K562 (cell line): ENCODE measurements at regions not wholly inside any gene's neighbourhood (a gene's known extent, or its start where the extent isn't known, plus 50 kb on each side); places are given as distances from the start of the nearest gene placed in this dataset.

Source experiments
- ATAC-seq: fragments of 200-7000 bp; cut with Tn5 transposase; 3 replicates; pipeline ENCODE4 v1.9.1; 2020; ENCODE audit warnings: moderate library complexity
- BruUV-seq: library from RNA; stranded (reverse); fragments of 400-500 nt; replicated peaks from 2 replicates; lab custom pipeline; 2021; lab: Mats Ljungman, UMichigan
- CTCF ChIA-PET: fragments of 300-600 bp; formaldehyde crosslinking; extraction: SDS; loops from one replicate; lab custom pipeline; 2021; ENCODE audit warnings: low intra/inter-chr PET ratio; lab: Yijun Ruan, JAX
- POLR2A ChIA-PET: fragments of 300-600, 350-650 bp; sonication (Branson Sonifier 250); formaldehyde crosslinking; extraction: SDS; loops from one replicate; lab custom pipeline; 2021; ENCODE audit warnings: antibody characterized with exemption, inconsistent platforms; lab: Yijun Ruan, JAX
- DNase-seq, 4 experiments: peaks; one replicate each; pipeline versions ENCODE4 v3.0.0 to v3.0.0-alpha.2; 2011 to 2018; ENCODE audit warnings: low spot score in 3 of 4, mixed read lengths in 3 of 4; ENCODE audit errors: extremely low read depth in 1 of 4
- FAIRE-seq: peaks from 2 replicates; lab custom pipeline; 2011; peaks lifted over from hg19 to GRCh38; lab: Jason Lieb, UNC
- H2AFZ ChIP-seq: 2 replicates; pipeline ENCODE4 v1.6.0; 2011; ENCODE audit warnings: low read depth, low read length, control low read depth, inconsistent platforms
- H3K27ac ChIP-seq: fragments of 200-600 bp; 3 replicates; pipeline ENCODE4 v1.8.0; 2011; ENCODE audit warnings: low read depth, mild to moderate bottlenecking, control low read depth, inconsistent platforms, low read length, moderate library complexity, mixed read lengths; ENCODE audit errors: extremely low read depth
- H3K27me3 ChIP-seq, 2 experiments: fragments of 300-600 bp in 1 of 2; 2 replicates in 1 of 2; 3 replicates in 1 of 2; pipeline versions ENCODE4 v1.6.0 to v1.8.0; 2011; ENCODE audit warnings: inconsistent platforms in 2 of 2, low read length in 2 of 2, mild to moderate bottlenecking in 1 of 2, mixed read lengths in 1 of 2, moderate library complexity in 1 of 2; ENCODE audit not compliant: control insufficient read depth in 2 of 2, insufficient read depth in 2 of 2
- H3K36me3 ChIP-seq: fragments of 300-600 bp; 3 replicates; pipeline ENCODE4 v1.8.0; 2011; ENCODE audit warnings: mild to moderate bottlenecking, low read length, inconsistent platforms; ENCODE audit not compliant: control insufficient read depth, insufficient read depth
- H3K4me1 ChIP-seq, 2 experiments: fragments of 200-600 bp in 1 of 2; replicated peaks in 1 of 2; 2 replicates in 1 of 2; 3 replicates in 1 of 2; pipeline versions ENCODE4 v1.5.1 to v1.8.0; 2011; ENCODE audit warnings: inconsistent platforms in 2 of 2, low read length in 2 of 2, mild to moderate bottlenecking in 1 of 2, mixed read lengths in 1 of 2, moderate library complexity in 1 of 2; ENCODE audit not compliant: control insufficient read depth in 2 of 2, insufficient read depth in 2 of 2
- H3K4me2 ChIP-seq: 2 replicates; pipeline ENCODE4 v1.6.1; 2011; ENCODE audit warnings: low read length, control low read depth, inconsistent platforms, mixed read lengths; ENCODE audit not compliant: insufficient read depth
- H3K4me3 ChIP-seq: fragments of 200-600 bp; sonication (generic), shearing (Covaris generic); 2 replicates; pipeline ENCODE4 v1.5.1; 2016; ENCODE audit warnings: control low read depth, inconsistent platforms
- H3K79me2 ChIP-seq: fragments of 200-600 bp; 3 replicates; pipeline ENCODE4 v1.8.0; 2011; ENCODE audit warnings: low read length, inconsistent platforms; ENCODE audit not compliant: control insufficient read depth, insufficient read depth
- H3K9ac ChIP-seq, 2 experiments: 2 replicates each; pipeline versions ENCODE4 v1.6.0 to v1.6.1; 2011; ENCODE audit warnings: low read depth in 2 of 2, low read length in 2 of 2, control low read depth in 1 of 2, inconsistent platforms in 1 of 2, mild to moderate bottlenecking in 1 of 2, mixed read lengths in 1 of 2; ENCODE audit not compliant: insufficient read depth in 1 of 2
- H3K9me1 ChIP-seq: one replicate; pipeline ENCODE4 v1.6.0; 2011; ENCODE audit warnings: inconsistent platforms, mild to moderate bottlenecking, low read length, moderate library complexity; ENCODE audit not compliant: control insufficient read depth, insufficient read depth
- H3K9me3 ChIP-seq: replicated peaks from 2 replicates; pipeline ENCODE4 v1.5.1; 2011; ENCODE audit warnings: low read depth, low read length, inconsistent platforms; ENCODE audit not compliant: control insufficient read depth, insufficient read depth
- H4K20me1 ChIP-seq: replicated peaks from 2 replicates; pipeline ENCODE4 v1.6.1; 2011; ENCODE audit warnings: low read length, inconsistent platforms, mixed read lengths; ENCODE audit not compliant: control insufficient read depth, insufficient read depth
- CREB3 ChIP-seq: fragments of 450-650 bp; conservative IDR thresholded peaks from 2 replicates; pipeline ENCODE4 v1.6.1; 2016; ENCODE audit warnings: missing genetic modification characterization, low read depth, mild to moderate bottlenecking, missing compliant biosample characterization, moderate library complexity
- DMBX1 ChIP-seq: fragments of 250-450 bp; sonication (Bioruptor Pico); IDR thresholded peaks from 2 replicates; pipeline ENCODE4 v1.8.0; 2022; ENCODE audit warnings: inconsistent platforms, mild to moderate bottlenecking, moderate library complexity, borderline replicate concordance
- ETS1 ChIP-seq: conservative IDR thresholded peaks from 2 replicates; pipeline ENCODE4 v1.6.1; 2011; ENCODE audit warnings: low read depth, mild to moderate bottlenecking, low read length; ENCODE audit not compliant: control insufficient read depth
- ETS2 ChIP-seq: IDR thresholded peaks from 2 replicates; pipeline ENCODE4 v1.6.1; 2016; ENCODE audit warnings: borderline replicate concordance, missing genetic modification characterization, mild to moderate bottlenecking, moderate library complexity, missing compliant biosample characterization; ENCODE audit not compliant: poor library complexity, severe bottlenecking
- FOXP1 ChIP-seq: sonication (generic); formaldehyde crosslinking; IDR thresholded peaks from 2 replicates; pipeline ENCODE4 v1.8.0; 2022; ENCODE audit warnings: mild to moderate bottlenecking, missing genetic modification reagents
- HNRNPK ChIP-seq: fragments of 200-400 bp; formaldehyde crosslinking; IDR thresholded peaks from one replicate; pipeline ENCODE4 v1.6.1; 2018; ENCODE audit warnings: mild to moderate bottlenecking, low read depth, low read length; ENCODE audit not compliant: poor library complexity, severe bottlenecking
- NELFE ChIP-seq: IDR thresholded peaks from 2 replicates; pipeline ENCODE4 v1.6.1; 2011; ENCODE audit warnings: mild to moderate bottlenecking; ENCODE audit not compliant: insufficient read depth, insufficient read length
- NRF1 ChIP-seq, 2 experiments: fragments of 450-650 bp; IDR thresholded peaks in 1 of 2; conservative IDR thresholded peaks in 1 of 2; 2 replicates each; pipeline ENCODE4 v1.6.1; 2014; ENCODE audit warnings: mild to moderate bottlenecking in 2 of 2
- PURB ChIP-seq: sonication (generic); formaldehyde crosslinking; IDR thresholded peaks from 2 replicates; pipeline ENCODE4 v1.9.0; 2021; ENCODE audit warnings: low read depth, mild to moderate bottlenecking, missing genetic modification reagents
- RBFOX2 ChIP-seq: fragments of 200-400 bp; formaldehyde crosslinking; IDR thresholded peaks from 2 replicates; pipeline ENCODE4 v1.6.1; 2017; ENCODE audit warnings: low read depth, mild to moderate bottlenecking, low read length, moderate library complexity
- SMAD2 ChIP-seq: fragments of 150-350 bp; IDR thresholded peaks from 2 replicates; pipeline ENCODE4 v1.6.1; 2014; ENCODE audit warnings: low read depth, mild to moderate bottlenecking, low read length
- SMARCB1 ChIP-seq: IDR thresholded peaks from 2 replicates; pipeline ENCODE4 v1.6.1; 2011; ENCODE audit warnings: improper control_type of control experiment, low read depth; ENCODE audit not compliant: insufficient read length
- SNIP1 ChIP-seq: fragments of 450-650 bp; IDR thresholded peaks from 2 replicates; pipeline ENCODE4 v1.7.1; 2017; ENCODE audit warnings: low read depth, mild to moderate bottlenecking
- TBL1XR1 ChIP-seq, 2 experiments: IDR thresholded peaks; 2 replicates each; pipeline ENCODE4 v1.6.1; 2012; ENCODE audit warnings: improper control_type of control experiment in 2 of 2, low read length in 2 of 2, mild to moderate bottlenecking in 1 of 2
- TCF7 ChIP-seq: sonication (generic); IDR thresholded peaks from 2 replicates; pipeline ENCODE4 v1.6.1; 2016; ENCODE audit warnings: antibody characterized with exemption, borderline replicate concordance
- TSC22D4 ChIP-seq: fragments of 450-650 bp; IDR thresholded peaks from 2 replicates; pipeline ENCODE4 v1.6.1; 2016; ENCODE audit warnings: missing genetic modification characterization, missing biosample characterization, control low read depth
- ZNF239 ChIP-seq: fragments of 250-450 bp; sonication (Bioruptor Pico); IDR thresholded peaks from 2 replicates; pipeline ENCODE4 v1.4.0; 2020; ENCODE audit warnings: mild to moderate bottlenecking
- ZNF280B ChIP-seq: fragments of 250-450 bp; sonication (Bioruptor Pico); IDR thresholded peaks from 2 replicates; pipeline ENCODE4 v1.5.1; 2021; ENCODE audit warnings: mild to moderate bottlenecking
- ZNF507 ChIP-seq: conservative IDR thresholded peaks from 2 replicates; pipeline ENCODE4 v1.6.1; 2017; ENCODE audit warnings: missing genetic modification characterization, missing compliant biosample characterization
- WGBS: fragments of 100-300 bp; shearing (Covaris generic); methylation state at CpG from one replicate; pipeline ENCODE4 v1.1.6; 2016; ENCODE audit warnings: low coverage, mixed read lengths; ENCODE audit not compliant: insufficient coverage; ENCODE audit errors: missing lambda C conversion rate; 5-methylcytosine and 5-hydroxymethylcytosine counted together
- in situ Hi-C: fragments of 300-500 bp; cut with MboI; formaldehyde crosslinking; loops from 4 replicates; pipeline ENCODE4 v1.15.0; 2018; ENCODE audit warnings: inconsistent platforms, mixed read lengths
- intact Hi-C: fragments of 100-400 bp; cut with micrococcal nuclease; formaldehyde crosslinking; loops from 2 replicates; pipeline ENCODE4 v1.14.2; 2022

GRCh38 chr5:22911019-22911418 lies 57.9 kb upstream of the CDH12 start (continued):
- no peak for TF ChIP-seq ZNF239 (CRISPR knock-in tag)
- TF ChIP-seq RBFOX2, result no peak
- TF ChIP-seq, all 486 proteins: peak for 0

- DNase-seq (no peak), ATAC-seq (no peak), FAIRE-seq (no peak)
- no peaks in the 10 kb centered on the region for H3K79me2 ChIP-seq
- ChIA-PET CTCF (no interaction called here), POLR2A (no interaction called here)
- H3K36me3 ChIP-seq, result no peaks in the 10 kb centered on the region
- BruUV-seq, result no TSS peak
- H4K20me1 ChIP-seq, result no peaks in the 10 kb centered on the region
- no peaks in the 10 kb centered on the region for H3K4me1 ChIP-seq
- no peaks in the 10 kb centered on the region for H3K27me3 ChIP-seq
- WGBS, result 0% methylated on average over 1 of the region's 1 CpG
- no peak overlapping the region for H3K27ac ChIP-seq
- in situ Hi-C loops (no loop called here), intact Hi-C loops (no loop called here)
- no peak overlapping the region for H3K9ac ChIP-seq
- no peak overlapping the region for H3K4me3 ChIP-seq
- no peaks in the 10 kb centered on the region; the same call in 1 of the 2 replicates for H3K9me3 ChIP-seq
- H2AFZ ChIP-seq, result no peak overlapping the region
- no peaks in the 10 kb centered on the region for H3K9me1 ChIP-seq
- no peak overlapping the region for H3K4me2 ChIP-seq
- TF ChIP-seq TSC22D4 (tag), result no peak
- no peak for TF ChIP-seq SMAD2
- no peak for TF ChIP-seq PURB (CRISPR knock-in tag)
- no peak for TF ChIP-seq TCF7
- TF ChIP-seq HNRNPK, result no peak
- no peak for TF ChIP-seq DMBX1
- TF ChIP-seq NELFE, result no peak
- TF ChIP-seq CREB3 (tag), result no peak
- TF ChIP-seq FOXP1 (CRISPR knock-in tag), result no peak
- TF ChIP-seq ZNF280B (CRISPR knock-in tag), result no peak
- no peak for TF ChIP-seq SMARCB1
- no peak for TF ChIP-seq TBL1XR1 (IDR thresholded peaks at IDR 0.05; ENCODE audit: low read length in 2 of 2)
- TF ChIP-seq ETS1, result no peak
- no peak for TF ChIP-seq SNIP1
- no peak for TF ChIP-seq NRF1 (conservative IDR thresholded peaks at IDR 0.05 in 1 of 2, IDR thresholded peaks at IDR 0.05 in 1 of 2)
- no peak for TF ChIP-seq ETS2
- TF ChIP-seq ZNF507 (tag), result no peak
These were observed 57.4 kb upstream of the CDH12 start for GRCh38 chr5:22910523-22910922.
